GM21390 (cell line): ENCODE measurements at regions not wholly inside any gene's neighbourhood (a gene's known extent, or its start where the extent isn't known, plus 50 kb on each side); places are given as distances from the start of the nearest gene placed in this dataset.
"Not testable (repeated sequence)": the region's sequence is repeated elsewhere in the genome, so short reads cannot be mapped to it uniquely, and the experiment has no call there.

ENCODE experiments used
- ATAC-seq: cut with Tn5 transposase; IDR thresholded peaks from one replicate; pipeline ENCODE4 v1.9.1; 2021; ENCODE audit not compliant: unreplicated experiment

DNA sequence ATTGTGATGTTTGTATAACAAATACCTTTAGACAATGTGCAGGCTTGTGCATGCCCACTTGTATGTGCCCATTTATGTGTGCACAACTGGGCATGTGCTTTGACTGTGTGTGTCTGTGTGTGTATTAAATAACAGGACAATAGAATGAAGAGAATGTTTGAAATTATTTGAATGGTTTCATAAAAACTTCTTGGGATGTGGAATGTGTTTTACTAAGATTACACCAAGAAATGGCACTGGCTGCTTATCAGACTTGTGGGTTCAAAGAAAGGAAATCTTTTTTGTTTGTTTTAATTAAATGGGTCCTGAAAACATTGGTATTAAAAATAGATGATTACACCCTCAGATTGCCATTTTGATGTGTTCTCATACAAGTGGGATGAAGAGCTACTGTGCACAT lies 191.6 kb upstream of the CCN2 start:
- ATAC-seq = no peak

DNA sequence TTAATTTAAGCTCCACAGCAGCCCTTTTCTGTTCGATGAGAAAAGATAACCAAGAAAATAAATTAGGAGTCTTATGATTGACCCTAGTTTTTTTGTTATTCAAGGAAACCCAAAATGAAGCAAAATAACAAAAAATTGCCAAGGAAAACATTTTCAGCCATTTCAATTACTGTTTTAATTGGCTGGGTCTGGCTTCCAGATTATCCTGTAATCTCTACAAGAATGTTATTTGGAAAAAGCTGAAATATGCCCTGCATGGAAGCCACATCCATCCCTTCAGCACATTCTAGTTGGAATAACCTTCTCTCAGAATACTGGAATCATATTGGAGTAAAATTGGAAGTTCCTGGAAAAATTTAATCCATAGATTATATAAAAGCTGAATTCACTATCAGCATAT lies 191.1 kb upstream of the CCN2 start:
- ATAC-seq = no peak

DNA sequence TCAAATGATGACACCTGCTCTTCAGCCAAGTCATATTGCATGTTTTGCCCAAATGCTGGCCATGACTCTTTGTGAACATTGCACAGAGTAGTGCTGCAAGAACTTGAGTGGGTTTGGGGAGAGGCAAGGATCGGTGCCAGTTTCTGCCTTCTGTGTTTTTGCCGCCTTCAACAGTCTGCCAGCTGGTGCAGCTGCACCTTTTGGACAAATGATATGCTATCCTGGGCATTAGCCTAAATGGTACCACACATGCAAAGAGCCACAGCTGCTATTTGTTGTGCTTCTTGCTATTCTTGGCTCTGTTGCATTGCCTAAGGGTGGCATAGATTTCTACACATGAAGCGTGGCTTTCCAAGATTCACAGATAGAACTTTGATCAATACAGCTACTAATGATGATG lies 189.0 kb upstream of the CCN2 start:
- no peak for ATAC-seq

DNA sequence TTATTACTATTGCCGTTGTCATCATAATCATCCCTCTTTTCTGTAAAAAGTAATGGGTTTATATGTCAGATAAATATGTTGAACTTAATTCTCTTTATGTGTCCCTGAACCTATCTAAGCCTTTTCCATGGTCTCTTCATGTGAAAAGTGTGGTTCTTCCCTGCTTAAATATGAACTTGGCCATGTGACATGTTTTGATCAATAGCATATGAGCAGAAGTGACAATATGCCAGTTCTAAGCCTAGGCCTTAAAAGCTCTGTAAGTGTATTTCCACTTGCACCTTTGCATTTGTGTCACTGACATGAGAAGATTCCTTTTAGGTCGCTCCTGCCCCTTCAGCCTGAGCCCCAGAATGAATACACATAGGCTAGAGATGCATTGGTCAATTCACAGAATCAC lies 188.4 kb upstream of the CCN2 start:
- ATAC-seq = no peak

DNA sequence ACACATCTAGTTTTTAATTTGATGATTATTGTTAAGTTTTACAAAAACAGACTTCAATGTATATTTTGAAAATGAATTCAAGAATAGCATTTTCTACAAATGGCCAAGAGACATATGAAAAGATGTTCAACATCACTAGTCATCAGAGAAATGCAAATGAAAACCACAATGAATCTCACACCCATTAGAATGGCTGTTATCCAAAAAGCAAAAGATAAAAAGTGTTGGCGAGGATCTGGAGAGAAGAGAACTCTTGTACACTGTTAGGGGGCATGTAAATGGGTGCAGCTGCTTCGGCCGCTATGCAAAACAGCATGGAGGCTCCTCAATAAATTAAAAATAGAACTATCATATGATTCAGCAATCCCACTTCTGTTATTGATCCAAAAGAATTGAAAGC lies 185.8 kb upstream of the CCN2 start:
- no peak for ATAC-seq

DNA sequence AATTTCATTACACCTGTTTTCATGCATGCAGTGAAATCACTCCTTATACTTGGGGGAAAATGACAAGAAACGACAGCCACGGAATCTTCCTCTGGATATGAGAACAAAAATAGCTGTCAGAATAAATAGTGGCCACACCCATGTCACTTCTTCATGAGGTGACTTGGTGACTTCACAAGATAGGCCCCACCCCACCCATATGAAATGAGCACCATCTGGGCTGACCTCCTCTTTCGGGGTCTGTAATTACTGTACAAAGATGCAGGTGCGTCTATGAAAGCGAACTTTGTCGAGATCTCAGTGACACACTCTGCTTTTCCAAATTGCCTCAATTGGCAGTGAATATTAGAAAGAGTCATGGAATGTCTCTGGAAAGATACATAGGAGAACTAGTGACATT lies 184.2 kb upstream of the CCN2 start:
- ATAC-seq = no peak

DNA sequence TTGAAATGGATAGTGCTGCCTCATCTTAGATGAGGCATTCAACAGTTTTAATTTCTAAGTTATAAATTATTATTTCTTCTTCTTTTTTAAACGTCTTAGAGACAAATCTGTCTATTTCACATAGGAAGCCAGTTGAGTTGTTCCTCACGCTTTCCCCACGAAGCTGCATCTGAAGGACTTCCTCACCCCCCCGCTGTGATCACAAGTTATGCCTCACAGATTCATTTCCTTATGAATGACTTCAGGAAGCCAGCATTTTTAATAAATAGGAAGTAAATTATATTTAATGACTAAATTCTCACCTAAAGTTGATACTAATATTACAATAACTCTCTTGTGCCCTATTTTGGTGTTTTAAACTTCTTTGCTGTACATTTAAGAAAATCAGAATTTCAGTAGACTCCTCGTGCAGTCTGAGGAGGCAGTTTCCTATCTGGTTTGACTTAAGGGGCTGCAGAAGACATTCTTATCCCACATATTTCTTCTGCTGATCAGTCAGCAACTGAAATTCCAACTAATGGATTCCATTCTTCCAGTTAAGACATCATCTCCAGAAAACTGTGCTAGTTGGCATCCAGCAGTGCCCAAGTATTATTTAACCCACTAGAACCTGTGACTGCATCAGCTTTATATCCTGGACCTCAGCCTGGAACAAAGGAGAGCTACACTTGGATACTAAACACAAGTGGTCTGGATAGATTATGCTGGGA lies 182.7 kb upstream of the CCN2 start:
- no peak for ATAC-seq

DNA sequence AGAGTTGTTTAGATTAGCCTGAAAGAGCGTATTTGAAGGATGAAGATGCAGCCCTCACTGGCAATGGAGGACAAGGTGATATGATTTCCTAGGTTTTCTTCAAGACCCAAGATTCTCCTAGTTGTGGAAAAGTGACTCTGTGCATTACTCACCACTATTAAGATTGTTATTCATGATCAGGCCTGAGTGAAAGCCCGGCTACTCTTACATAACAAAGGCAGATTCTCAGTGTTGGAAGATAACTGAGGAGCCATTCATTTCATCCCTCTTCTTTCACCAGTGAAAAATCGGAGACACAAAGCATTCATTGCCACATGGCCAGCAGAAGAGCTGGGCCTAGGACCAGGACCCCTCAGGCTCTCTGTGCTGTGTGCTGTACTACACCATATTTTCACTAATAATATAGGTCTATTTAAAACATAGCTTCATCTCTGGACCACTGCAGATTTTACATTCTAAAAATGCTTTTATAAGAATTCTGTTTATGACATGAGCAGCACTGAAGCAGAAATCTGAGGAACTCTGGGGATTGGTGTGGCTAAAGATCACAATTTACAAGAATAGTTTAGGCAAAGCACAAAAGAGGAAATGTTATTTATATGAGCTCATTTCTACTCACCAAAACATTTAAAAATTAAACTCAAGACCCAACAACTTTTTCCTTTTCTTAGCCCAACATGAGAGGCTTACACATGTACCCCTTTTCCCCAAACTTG lies 181.9 kb upstream of the CCN2 start:
- no peak for ATAC-seq

DNA sequence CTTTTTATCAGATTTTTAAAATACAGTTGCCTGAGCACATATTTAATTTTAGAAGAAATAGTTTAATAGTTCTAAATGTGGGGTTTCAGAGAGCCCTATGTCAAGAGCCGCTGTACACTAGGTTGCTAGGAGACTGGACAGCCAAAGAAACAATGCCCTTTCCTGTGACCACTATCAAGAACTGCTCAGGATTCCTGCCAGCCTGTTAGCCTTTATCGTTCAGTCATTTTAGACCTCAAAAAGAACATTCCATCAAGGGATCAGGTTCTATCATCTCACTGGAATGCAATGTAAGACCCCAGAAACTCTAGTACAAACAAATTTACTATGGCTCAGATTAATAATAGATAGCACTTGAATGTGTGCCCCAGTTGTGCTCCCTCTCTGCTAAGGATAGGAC lies 181.2 kb upstream of the CCN2 start:
- no peak for ATAC-seq

DNA sequence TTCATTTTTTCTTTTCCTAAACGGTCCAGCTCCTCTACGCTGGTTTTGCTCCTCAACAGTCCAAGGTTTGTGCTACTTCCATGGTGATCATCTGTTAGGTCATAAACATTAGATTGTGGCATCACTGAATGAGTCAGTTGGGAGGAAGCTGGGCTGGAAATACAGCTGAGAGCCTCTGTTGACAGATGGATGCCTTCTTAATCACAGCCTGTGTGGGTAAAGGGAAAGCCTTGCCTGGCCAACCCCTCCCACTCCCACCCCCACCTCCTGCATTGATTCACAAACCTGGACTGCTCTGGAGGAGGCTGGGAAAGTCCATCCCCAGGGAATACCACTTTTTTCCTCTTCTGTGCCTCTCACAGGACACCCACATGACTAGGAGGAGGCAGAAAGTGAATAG lies 180.6 kb upstream of the CCN2 start:
- ATAC-seq = no peak

DNA sequence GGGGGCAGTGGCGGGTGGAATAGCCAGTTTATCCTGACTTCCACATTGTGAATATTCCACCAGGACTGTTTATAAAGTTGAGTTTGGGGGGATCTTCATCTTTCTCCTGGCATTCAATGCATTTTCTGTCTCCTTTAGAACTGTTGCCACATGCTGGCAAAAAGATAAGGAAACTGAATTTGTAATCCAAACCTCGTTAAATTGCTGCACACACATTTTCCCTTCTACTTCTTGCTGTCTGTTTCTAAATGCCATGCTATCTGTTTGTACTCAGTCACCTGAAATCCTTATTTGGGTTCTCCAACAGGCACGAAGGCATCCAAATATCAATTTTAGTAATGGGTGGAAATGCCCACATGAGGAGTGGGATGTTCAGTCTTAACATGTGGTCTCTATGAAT lies 180.2 kb upstream of the CCN2 start:
- ATAC-seq = no peak

DNA sequence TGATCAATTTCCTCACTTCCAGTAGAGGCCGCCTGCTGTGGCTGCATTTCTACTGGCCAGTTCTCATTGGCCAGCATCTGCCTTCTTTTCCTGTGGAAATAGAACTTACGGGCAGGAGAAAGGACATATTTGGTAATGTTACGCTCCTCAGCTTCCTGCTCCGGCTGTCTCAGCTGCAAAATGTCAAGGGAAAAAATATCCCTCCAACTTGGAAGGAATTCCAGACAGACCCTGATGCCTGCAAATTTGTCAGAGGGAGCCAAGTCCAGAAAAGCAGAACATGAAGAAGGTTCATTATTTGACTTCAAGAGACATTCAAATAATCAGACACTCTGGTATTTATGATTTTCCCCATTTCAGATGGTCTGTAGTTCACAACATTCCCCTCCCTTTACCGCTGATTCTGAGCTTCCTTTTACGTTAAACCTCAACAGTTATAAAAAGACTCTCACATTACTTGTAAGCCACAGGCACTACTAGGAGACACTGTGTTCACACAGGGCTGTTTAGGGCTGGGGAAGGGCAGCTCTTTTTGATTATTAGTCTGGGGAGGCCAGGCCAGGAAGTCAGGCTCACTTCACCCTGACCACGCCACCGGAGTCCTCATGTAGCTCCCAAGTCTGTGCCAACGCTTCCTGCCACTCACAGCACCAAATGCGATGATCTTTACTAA lies 179.6 kb upstream of the CCN2 start:
- no peak for ATAC-seq

DNA sequence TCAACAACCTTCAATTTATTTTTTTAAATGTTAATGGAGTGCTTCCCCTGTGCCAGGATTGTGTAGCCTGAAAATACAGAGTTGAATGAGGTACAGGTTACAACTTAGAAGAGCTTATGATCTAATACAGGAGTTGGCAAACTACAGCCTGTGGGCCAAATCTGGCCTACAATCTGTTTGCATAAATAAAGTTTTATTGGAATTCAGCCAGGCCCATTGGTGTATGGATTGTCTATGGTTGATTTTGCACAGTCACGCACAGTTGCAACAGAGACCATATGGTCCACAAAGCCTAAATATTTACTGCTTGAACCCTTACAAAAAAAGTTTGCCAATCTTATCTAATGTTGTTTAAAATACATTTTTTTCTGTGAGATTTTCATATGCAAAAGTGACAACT lies 177.3 kb upstream of the CCN2 start:
- ATAC-seq = no peak

DNA sequence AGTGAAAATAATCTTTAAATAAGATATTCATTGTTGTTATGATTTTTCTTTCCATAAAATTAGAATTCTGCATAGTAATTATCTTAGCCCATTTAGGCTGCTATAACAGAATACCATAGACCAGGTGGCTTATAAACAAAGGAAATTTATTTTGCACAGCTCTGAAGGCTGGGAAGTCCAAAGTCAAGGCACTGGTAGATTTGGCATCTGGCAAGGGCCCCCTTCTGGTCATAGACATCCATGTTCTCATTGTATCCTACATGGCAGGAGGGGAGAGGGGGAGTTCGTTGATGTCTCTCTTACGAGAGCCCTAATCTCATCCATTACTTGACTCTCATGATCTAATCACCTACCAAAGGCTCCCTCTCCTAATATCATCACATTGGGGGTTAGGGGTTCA lies 175.0 kb upstream of the CCN2 start:
- ATAC-seq = no peak

DNA sequence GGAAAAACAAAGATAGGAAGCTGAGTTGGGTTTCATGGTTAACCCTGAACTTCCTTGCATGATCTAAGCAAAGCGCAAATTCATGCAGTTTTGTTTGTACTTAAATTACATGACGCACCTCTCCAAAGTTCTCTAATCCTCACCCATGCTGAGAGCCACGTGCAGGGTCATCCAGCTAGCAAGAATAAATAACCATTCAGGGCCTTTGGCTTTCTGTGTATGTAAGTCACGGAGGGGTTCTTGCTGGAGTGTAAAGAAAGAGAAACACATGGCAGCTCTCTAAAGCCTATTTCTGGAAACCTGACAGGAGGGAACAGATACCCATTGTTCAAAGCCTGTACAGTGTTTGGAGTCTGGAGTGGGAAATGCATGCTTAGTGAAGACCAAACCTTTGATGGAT lies 171.7 kb upstream of the CCN2 start:
- ATAC-seq = no peak

DNA sequence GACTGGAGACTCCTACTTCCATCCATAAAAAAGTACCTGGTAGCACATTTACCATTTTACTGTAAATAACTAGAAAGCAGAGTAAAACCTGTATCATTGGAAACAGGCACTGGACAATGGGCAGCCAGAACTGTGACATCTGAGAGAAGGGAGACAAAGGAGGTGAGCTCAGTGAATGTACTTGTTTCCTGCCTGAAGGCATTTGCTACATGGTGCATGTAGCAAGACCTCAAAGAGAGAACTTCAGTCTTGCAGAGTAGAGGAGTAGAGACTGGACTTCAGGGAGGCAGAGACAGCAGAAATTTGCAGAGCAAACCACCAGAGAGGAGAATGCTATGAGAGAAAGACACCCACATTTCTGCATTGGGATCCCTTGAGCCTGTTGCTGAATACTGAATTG lies 171.0 kb upstream of the CCN2 start:
- no peak for ATAC-seq

DNA sequence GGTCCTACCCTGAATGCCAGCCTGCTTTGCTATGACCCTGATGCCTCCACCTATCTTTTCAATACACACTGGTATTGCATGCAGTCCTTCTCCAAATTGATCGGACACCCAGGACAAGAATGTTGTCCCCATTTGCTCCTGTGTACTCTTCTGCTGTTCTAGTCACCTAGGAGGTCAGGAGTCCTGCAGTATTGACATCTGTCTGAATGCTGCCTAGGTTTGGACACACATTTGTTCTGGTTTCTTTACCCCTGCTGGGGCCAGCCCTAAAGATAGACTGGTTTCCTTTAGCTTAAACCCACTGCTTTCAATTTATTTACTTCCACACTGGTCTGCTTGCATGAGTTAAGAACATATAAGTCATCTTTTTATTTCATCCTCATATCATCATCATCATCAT lies 167.0 kb upstream of the CCN2 start:
- ATAC-seq = no peak

DNA sequence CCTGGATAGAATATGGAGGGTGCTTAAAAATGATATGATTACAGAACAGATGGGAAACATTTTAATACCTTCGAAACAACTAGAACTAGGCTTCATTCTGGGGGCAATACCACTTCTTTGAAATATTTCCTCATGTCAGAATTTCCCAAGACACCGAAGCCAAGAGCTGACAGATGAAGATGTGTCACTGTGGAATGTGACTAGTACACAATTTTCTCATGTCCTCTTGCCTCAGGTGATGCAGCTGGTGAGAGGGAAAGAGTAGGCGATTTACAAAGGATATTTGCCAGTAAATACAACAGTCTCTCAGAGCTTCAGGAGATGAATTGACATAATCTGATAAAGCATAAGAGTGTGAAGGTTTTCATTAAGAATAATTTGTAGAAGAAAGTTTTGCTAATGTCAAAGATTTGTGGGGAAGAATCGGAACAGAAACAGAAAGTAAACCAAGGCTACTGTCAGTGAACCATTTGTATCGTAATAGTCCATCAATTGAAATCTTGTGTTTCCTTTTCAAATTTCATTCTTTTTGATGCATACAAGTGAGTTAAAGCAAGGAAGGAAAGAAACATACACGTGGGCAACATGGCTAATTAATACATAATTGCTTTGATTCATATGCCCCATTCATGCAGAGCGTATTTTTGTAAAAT lies 164.7 kb upstream of the CCN2 start:
- no peak for ATAC-seq

DNA sequence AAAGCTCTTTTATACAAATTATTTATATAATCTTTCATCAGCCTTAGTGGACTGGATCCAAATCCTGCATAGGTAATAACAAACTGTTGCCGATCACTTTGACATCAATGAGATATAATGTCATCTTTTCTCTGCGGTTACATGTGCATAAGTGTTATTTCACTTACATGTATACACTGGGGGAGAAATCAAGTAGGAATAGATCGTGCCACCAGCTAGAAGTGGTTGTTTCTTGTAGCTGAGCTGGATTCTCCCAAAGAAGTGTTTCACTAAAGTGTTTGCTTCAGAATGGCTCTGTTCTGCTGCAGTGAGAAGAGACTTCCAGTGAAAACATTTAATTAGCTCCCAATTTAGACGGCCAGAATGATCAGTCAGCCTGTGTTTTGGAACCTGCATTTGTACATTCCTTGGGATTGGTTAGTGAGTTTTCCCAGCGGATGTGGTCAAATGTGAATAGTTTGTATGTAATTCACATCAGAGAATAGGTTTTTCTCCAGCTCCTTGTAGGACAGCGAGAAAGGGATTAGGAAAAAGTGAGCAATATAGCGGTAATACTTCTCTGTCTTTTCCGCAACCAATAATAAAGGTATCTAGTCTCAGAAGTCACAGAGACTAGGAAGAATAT lies 163.1 kb upstream of the CCN2 start:
- ATAC-seq = no peak

DNA sequence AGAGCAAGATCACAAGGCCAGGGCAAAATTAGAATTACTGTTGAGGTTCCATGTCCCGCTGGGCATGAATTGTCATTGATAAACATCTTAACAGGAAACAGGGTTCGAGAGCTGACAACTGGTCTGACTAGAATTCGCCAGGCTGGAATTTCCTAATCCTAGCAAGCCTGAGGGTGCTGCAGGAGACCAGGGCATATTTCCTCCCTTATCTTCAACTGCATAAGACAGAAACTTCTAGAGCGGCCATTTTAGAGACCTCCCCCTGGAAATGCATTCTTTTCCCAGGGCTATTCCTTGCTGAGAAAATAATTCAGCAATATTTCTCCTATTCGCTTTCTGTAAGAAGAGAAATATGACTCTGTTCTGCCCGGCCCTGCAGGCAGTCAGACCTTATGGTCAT lies 158.6 kb upstream of the CCN2 start:
- ATAC-seq = not testable (repeated sequence)

DNA sequence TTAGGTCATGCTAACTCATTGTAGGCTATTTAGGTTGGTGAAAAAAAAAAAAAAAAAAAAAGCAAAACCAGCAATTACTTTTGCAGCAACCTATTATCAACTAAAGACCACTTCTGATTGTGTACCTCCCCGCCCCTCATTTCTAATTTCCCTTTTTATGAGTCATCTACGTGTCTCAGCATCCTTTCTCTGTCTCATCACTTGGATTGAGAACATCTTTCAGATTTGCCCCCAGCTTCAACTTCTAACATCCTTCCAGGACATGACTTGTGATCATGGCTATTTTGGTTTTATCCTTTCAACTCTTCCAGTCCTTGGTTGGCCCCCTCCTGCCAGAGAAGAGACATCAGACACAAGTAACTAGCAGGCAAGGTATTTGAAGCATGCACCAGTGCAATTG lies 156.7 kb upstream of the CCN2 start:
- no peak for ATAC-seq
